CD4-positive, alpha-beta T cell (primary cell): ENCODE measurements at regions not wholly inside any gene's neighbourhood (a gene's known extent, or its start where the extent isn't known, plus 50 kb on each side); places are given as distances from the start of the nearest gene placed in this dataset.

Experiments
- ATAC-seq: fragments of 200-7000 bp; cut with Tn5 transposase; one replicate; pipeline ENCODE4 v1.10.0; 2022; ENCODE audit warnings: mild to moderate bottlenecking; ENCODE audit not compliant: poor library complexity
- CTCF ChIA-PET: fragments of 350-600 bp; sonication (Branson Sonifier 250); formaldehyde crosslinking; loops from one replicate; lab custom pipeline; 2021; ENCODE audit warnings: antibody characterized with exemption, inconsistent platforms; lab: Charles Lee
- POLR2A ChIA-PET: fragments of 350-600 bp; sonication (Branson Sonifier 250); formaldehyde crosslinking; loops from one replicate; lab custom pipeline; 2021; ENCODE audit warnings: antibody characterized with exemption, inconsistent platforms; lab: Charles Lee
- DNase-seq, 14 experiments: peaks; one replicate each; pipeline ENCODE4 v3.0.0-alpha.2; 2013 to 2020; ENCODE audit warnings: mixed read lengths in 2 of 14
- H3K27ac ChIP-seq, 2 donors: one replicate each; pipeline versions ENCODE4 v1.5.1 to v1.7.0; 2013; ENCODE audit warnings: low read length in 2 of 2, low read depth in 1 of 2, mild to moderate bottlenecking in 1 of 2
- H3K27me3 ChIP-seq, 2 experiments: 1 replicate in 1 of 2; 2 replicates in 1 of 2; pipeline versions ENCODE4 v1.6.1 to v1.7.0; 2013; ENCODE audit warnings: low read length in 2 of 2, control low read depth in 1 of 2, mild to moderate bottlenecking in 1 of 2, moderate library complexity in 1 of 2; ENCODE audit not compliant: insufficient read depth in 2 of 2, control insufficient read depth in 1 of 2
- H3K36me3 ChIP-seq: one replicate; pipeline ENCODE4 v1.6.1; 2013; ENCODE audit warnings: low read length, control low read depth; ENCODE audit not compliant: insufficient read depth
- H3K4me1 ChIP-seq: one replicate; pipeline ENCODE4 v1.6.1; 2013; ENCODE audit warnings: low read length, control low read depth; ENCODE audit not compliant: insufficient read depth
- H3K4me3 ChIP-seq: one replicate; pipeline ENCODE4 v1.5.1; 2013; ENCODE audit warnings: mild to moderate bottlenecking, low read length, moderate library complexity
- H3K9me3 ChIP-seq, 2 experiments: 1 replicate in 1 of 2; 2 replicates in 1 of 2; pipeline versions ENCODE4 v1.6.1 to v1.7.0; 2013; ENCODE audit warnings: low read length in 2 of 2, mild to moderate bottlenecking in 2 of 2, control low read depth in 1 of 2, moderate library complexity in 1 of 2; ENCODE audit not compliant: control insufficient read depth in 1 of 2, insufficient read depth in 1 of 2
- H3K27ac Mint-ChIP-seq: one replicate; pipeline ENCODE4 v1.8.0; 2020; ENCODE audit warnings: mixed read lengths
- H3K27me3 Mint-ChIP-seq: one replicate; pipeline ENCODE4 v1.8.0; 2021; ENCODE audit warnings: mixed read lengths
- H3K36me3 Mint-ChIP-seq: one replicate; pipeline ENCODE4 v1.8.0; 2021; ENCODE audit warnings: low read depth, mixed read lengths
- H3K4me1 Mint-ChIP-seq: one replicate; pipeline ENCODE4 v1.8.0; 2021; ENCODE audit warnings: low read depth, mixed read lengths
- H3K4me3 Mint-ChIP-seq: one replicate; pipeline ENCODE4 v1.8.0; 2020; ENCODE audit warnings: mild to moderate bottlenecking, mixed read lengths
- H3K9me3 Mint-ChIP-seq: one replicate; pipeline ENCODE4 v1.8.0; 2020; ENCODE audit warnings: mixed read lengths
- CTCF ChIP-seq: fragments of 200-600 bp; IDR thresholded peaks from one replicate; pipeline ENCODE4 v1.8.0; 2022; ENCODE audit warnings: antibody characterized with exemption, mild to moderate bottlenecking
- intact Hi-C, 2 experiments: fragments of 100-400 bp; cut with DNase I in 1 of 2; cut with micrococcal nuclease in 1 of 2; formaldehyde crosslinking; loops; one replicate each; pipeline versions ENCODE4 v1.15.1 to v1.9.0; 2023 to 2025; cut with DNase I, micrococcal nuclease

GRCh38 chr11:71325418-71326327 is 73.3 kb upstream of the SHANK2 start:
- POLR2A ChIA-PET: no interaction called here
- Histone ChIP-seq H3K36me3 (no peaks in the 10 kb centered on the region), H3K27me3 (no peaks in the 10 kb centered on the region), H3K4me1 (no peaks in the 10 kb centered on the region), H3K9me3 (peaks cover 0 to 4% of the 10 kb centered on the region in 2 experiments), H3K4me3 (no peak overlapping the region), H3K27ac (no peak overlapping the region)
- H3K36me3 Mint-ChIP-seq: no peaks in the 10 kb centered on the region
- no peak for TF ChIP-seq CTCF
- ATAC-seq (no peak), DNase-seq (no peak)
- no peaks in the 10 kb centered on the region for H3K4me1 Mint-ChIP-seq
- CTCF ChIA-PET: no interaction called here
- H3K4me3 Mint-ChIP-seq: no peak overlapping the region
- intact Hi-C loops: no loop called here
- H3K9me3 Mint-ChIP-seq: no peaks in the 10 kb centered on the region
- H3K27me3 Mint-ChIP-seq: peaks cover 16% of the 10 kb centered on the region
- no peak overlapping the region for H3K27ac Mint-ChIP-seq

- no peaks in the 10 kb centered on the region for H3K4me1 ChIP-seq
- no peak overlapping the region for H3K27ac ChIP-seq
- Mint-ChIP-seq H3K27ac (no peak overlapping the region), H3K27me3 (peaks cover 18% of the 10 kb centered on the region), H3K9me3 (no peaks in the 10 kb centered on the region), H3K4me1 (no peaks in the 10 kb centered on the region), H3K4me3 (no peak overlapping the region), H3K36me3 (no peaks in the 10 kb centered on the region)
- ChIA-PET CTCF (no interaction called here), POLR2A (no interaction called here)
- ATAC-seq (no peak), DNase-seq (no peak)
- no peak overlapping the region for H3K4me3 ChIP-seq
- H3K9me3 ChIP-seq: no peaks in the 10 kb centered on the region
- H3K27me3 ChIP-seq: no peaks in the 10 kb centered on the region
- intact Hi-C loops: no loop called here
- TF ChIP-seq CTCF: no peak
- no peaks in the 10 kb centered on the region for H3K36me3 ChIP-seq
Observed at GRCh38 chr11:71324788-71325417, 72.5 kb upstream of the SHANK2 start.

GRCh38 chr11:71323876-71324526 is 71.6 kb upstream of the SHANK2 start:
- no peak for ATAC-seq
- Histone ChIP-seq H3K27me3 (no peaks in the 10 kb centered on the region), H3K36me3 (no peaks in the 10 kb centered on the region), H3K4me1 (no peaks in the 10 kb centered on the region), H3K4me3 (no peak overlapping the region), H3K9me3 (no peaks in the 10 kb centered on the region), H3K27ac (no peak overlapping the region)
- Mint-ChIP-seq H3K27ac (no peak overlapping the region), H3K27me3 (peaks cover 24% of the 10 kb centered on the region), H3K36me3 (no peaks in the 10 kb centered on the region), H3K9me3 (no peaks in the 10 kb centered on the region), H3K4me3 (no peak overlapping the region), H3K4me1 (no peaks in the 10 kb centered on the region)
- DNase-seq: no peak
- POLR2A ChIA-PET: no interaction called here
- no peak for TF ChIP-seq CTCF
- CTCF ChIA-PET: no interaction called here
- intact Hi-C loops: no loop called here
